ENCODE measurements at regions not wholly inside any gene's neighbourhood (a gene's known extent, or its start where the extent isn't known, plus 50 kb on each side); places are given as distances from the start of the nearest gene placed in this dataset.

GRCh38 chr3:13143381-13144004, 70.3 kb upstream of the IQSEC1 start:
- in situ Hi-C loops (cut with MboI) = no loop called here

More at GRCh38 chr3:13143381-13144004, 70.3 kb upstream of the IQSEC1 start:
- intact Hi-C loops (cut with micrococcal nuclease) = loop anchor here (5.0 kb wide), 1 partner anchor 79 kb away; no protein-coding TSS in a partner anchor
- ATAC-seq = 0 out of 3 replicates have a peak, but pooled peaks have one; percentile 27
- no peaks in the 10 kb centered on the region for H3K36me3 ChIP-seq (ENCODE audit: control insufficient read depth, insufficient read depth, low read length)
- POLR2A ChIA-PET = interaction anchor here (0.6 kb wide), 2 partner anchors 8 to 11 kb away, joined by 3 read pairs; no protein-coding TSS in a partner anchor
- no peak for FAIRE-seq
- H3K4me1 ChIP-seq (replicated peaks in 1 of 2; ENCODE audit: control insufficient read depth in 2 of 2, insufficient read depth in 2 of 2, low read length in 2 of 2) = no peaks in the 10 kb centered on the region
- DNase-seq (ENCODE audit: extremely low read depth in 1 of 4, low spot score in 3 of 4) = peak in 3 of 4 experiments; percentile 32 to 58 (median 42)
- peaks cover 15 to 79% of the 10 kb centered on the region in 2 experiments for H3K27me3 ChIP-seq (ENCODE audit: control insufficient read depth in 2 of 2, insufficient read depth in 2 of 2, low read length in 2 of 2)
- CTCF ChIA-PET (ENCODE audit: low intra/inter-chr PET ratio) = no interaction called here
- H3K9ac ChIP-seq (ENCODE audit: insufficient read depth in 1 of 2, low read depth in 2 of 2, low read length in 2 of 2) = no peak overlapping the region
- no peaks in the 10 kb centered on the region for H3K9me3 ChIP-seq (replicated peaks; ENCODE audit: control insufficient read depth, insufficient read depth, low read depth, low read length)
- TF ChIP-seq VEZF1 (CRISPR knock-in tag; IDR thresholded peaks at IDR 0.05) (no peak), RAD51 (IDR thresholded peaks at IDR 0.05; ENCODE audit: borderline replicate concordance, low read depth) (peak; percentile 81), CBFA2T2 (conservative IDR thresholded peaks at IDR 0.05) (peak; percentile 29; the same call in 1 of the 2 replicates), REST (IDR thresholded peaks at IDR 0.05; ENCODE audit: borderline replicate concordance) (0 out of 2 replicates have a peak, but pooled peaks have one; percentile 14), REST (CRISPR knock-in tag; IDR thresholded peaks at IDR 0.05; ENCODE audit: low read depth) (no peak)
- TF ChIP-seq, protein P1, sequence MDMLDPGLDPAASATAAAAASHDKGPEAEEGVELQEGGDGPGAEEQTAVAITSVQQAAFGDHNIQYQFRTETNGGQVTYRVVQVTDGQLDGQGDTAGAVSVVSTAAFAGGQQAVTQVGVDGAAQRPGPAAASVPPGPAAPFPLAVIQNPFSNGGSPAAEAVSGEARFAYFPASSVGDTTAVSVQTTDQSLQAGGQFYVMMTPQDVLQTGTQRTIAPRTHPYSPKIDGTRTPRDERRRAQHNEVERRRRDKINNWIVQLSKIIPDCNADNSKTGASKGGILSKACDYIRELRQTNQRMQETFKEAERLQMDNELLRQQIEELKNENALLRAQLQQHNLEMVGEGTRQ (CRISPR knock-in tag; IDR thresholded peaks at IDR 0.05) = peak; percentile 85
- TF ChIP-seq, protein P2, sequence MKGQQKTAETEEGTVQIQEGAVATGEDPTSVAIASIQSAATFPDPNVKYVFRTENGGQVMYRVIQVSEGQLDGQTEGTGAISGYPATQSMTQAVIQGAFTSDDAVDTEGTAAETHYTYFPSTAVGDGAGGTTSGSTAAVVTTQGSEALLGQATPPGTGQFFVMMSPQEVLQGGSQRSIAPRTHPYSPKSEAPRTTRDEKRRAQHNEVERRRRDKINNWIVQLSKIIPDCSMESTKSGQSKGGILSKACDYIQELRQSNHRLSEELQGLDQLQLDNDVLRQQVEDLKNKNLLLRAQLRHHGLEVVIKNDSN (CRISPR knock-in tag; IDR thresholded peaks at IDR 0.05) = peak; percentile 87
- no peak overlapping the region for H3K4me3 ChIP-seq
- H2AFZ ChIP-seq (ENCODE audit: low read depth, low read length) = no peak overlapping the region
- H3K27ac ChIP-seq (ENCODE audit: extremely low read depth, low read depth, low read length) = no peak overlapping the region
- peaks cover 17% of the 10 kb centered on the region for H4K20me1 ChIP-seq (replicated peaks; ENCODE audit: control insufficient read depth, insufficient read depth, low read length)
- 0% methylated on average over 7 of the region's 7 CpGs for WGBS (ENCODE audit: insufficient coverage, low coverage, missing lambda C conversion rate)
- no peaks in the 10 kb centered on the region for H3K9me1 ChIP-seq (ENCODE audit: control insufficient read depth, insufficient read depth, low read length)
- no peak overlapping the region for H3K4me2 ChIP-seq (ENCODE audit: insufficient read depth, low read length)
- H3K79me2 ChIP-seq (ENCODE audit: control insufficient read depth, insufficient read depth, low read length) = no peaks in the 10 kb centered on the region
- BruUV-seq (replicated peaks) = no TSS peak

Measured in K562 (cell line).